ENCODE measurements at regions not wholly inside any gene's neighbourhood (a gene's known extent, or its start where the extent isn't known, plus 50 kb on each side); places are given as distances from the start of the nearest gene placed in this dataset.
A peak's percentile ranks its signal among the peaks of the same experiment; 100 is the strongest.
"Not testable (repeated sequence)": the region's sequence is repeated elsewhere in the genome, so short reads cannot be mapped to it uniquely, and the experiment has no call there.

DNA sequence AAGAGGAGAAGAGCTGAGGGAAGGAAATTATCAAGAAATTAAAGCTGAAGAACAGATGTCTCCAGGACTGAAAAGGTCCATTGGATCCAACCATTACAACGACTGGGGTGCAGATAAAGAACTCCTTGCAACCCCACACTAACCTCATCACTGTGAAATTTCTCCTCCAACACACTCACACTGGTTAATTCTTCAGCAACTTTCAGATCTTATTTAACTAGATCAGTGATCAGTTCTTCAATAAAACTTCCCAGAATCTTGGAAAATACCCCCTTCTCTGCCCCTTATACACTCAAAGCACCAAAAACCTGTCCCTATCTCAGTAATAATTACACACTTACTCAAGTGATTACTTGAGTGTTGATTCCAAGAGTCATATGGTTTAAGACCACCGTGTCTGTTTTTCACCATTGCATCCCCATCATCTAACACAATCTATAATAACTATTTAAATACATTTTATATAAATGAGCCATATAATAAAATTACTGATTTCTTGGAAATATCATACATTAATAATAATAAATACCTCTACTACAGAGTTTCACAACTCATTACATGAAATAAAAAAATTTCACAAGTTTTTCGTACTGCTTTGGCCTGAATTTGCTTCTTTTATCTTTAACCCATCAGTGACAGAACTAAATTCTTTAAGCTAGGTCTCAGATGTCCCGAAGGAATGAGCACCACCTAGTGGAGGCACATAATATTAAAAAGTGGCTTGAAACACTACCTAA is 123.7 kb downstream of the MPP7 start:
- no peak for DNase-seq
- H3K4me1 Mint-ChIP-seq (ENCODE audit: low read depth) = peaks cover 37% of the 10 kb centered on the region
- no peaks in the 10 kb centered on the region for H3K36me3 Mint-ChIP-seq (ENCODE audit: low read depth)
- H3K27me3 Mint-ChIP-seq = no peaks in the 10 kb centered on the region
- peak overlapping the region; percentile 94 for H3K27ac Mint-ChIP-seq
- no peaks in the 10 kb centered on the region for H3K9me3 Mint-ChIP-seq
- peak overlapping the region; percentile 80 for H3K4me3 Mint-ChIP-seq

DNA sequence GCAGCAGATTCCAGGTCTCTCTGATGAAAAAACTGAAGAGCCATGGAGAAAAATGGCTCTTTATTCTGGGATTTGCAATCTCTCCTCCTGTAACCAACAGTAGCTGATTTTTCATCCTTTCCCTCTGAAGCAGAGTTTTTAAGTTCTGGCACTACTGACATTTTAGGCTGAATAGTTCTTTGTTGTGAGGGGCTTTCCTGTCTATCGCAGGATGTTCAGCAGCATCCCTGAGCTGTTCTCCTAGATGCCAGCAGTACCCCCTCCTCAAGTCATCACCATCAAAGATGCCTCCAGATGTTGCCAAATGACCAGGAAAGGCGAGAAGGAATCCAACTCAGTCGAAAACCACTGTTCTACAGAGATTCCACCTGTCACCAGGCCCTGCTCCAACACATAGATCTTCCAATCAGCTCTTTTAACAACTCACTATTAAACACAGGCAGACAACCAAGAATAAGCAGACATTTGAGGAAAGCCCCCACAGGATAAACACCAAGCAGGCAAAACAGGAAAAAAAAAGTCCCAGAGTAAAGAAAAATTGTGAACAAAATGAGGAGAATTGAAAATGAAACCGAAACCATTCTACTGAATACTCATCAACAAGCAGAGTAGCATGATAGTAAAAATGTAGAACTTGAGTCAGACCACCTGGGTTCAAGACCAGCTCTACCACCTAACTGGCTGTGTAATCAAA is 124.8 kb downstream of the MPP7 start:
- H3K4me1 Mint-ChIP-seq (ENCODE audit: low read depth) = peaks cover 42% of the 10 kb centered on the region
- H3K27ac Mint-ChIP-seq = peak overlapping the region; percentile 94
- peak overlapping the region; percentile 80 for H3K4me3 Mint-ChIP-seq
- H3K27me3 Mint-ChIP-seq = no peaks in the 10 kb centered on the region
- peak; percentile 44 for DNase-seq
- no peaks in the 10 kb centered on the region for H3K36me3 Mint-ChIP-seq (ENCODE audit: low read depth)
- H3K9me3 Mint-ChIP-seq = no peaks in the 10 kb centered on the region

DNA sequence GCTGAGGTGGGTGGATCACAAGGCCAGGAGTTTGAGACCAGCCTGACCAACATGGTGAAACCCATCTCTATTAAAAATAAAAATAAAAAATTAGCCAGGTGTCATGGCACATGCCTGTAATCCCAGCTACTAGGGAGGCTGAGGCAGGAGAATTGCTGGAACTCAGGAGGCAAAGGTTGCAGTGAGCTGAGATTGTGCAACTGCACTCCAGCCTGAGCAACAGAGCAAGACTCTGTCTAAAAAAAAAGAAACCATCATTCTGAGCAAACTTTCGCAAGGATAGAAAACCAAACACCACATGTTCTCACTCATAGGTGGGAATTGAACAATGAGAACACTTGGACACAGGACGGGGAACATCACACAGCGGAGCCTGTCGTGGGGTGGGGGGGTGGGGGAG is 126.4 kb downstream of the MPP7 start:
- H3K36me3 Mint-ChIP-seq (ENCODE audit: low read depth); H3K9me3 Mint-ChIP-seq; H3K4me3 Mint-ChIP-seq; H3K27ac Mint-ChIP-seq; DNase-seq; H3K27me3 Mint-ChIP-seq: not testable (repeated sequence)
- H3K4me1 Mint-ChIP-seq (ENCODE audit: low read depth) = peaks cover 42% of the 10 kb centered on the region

DNA sequence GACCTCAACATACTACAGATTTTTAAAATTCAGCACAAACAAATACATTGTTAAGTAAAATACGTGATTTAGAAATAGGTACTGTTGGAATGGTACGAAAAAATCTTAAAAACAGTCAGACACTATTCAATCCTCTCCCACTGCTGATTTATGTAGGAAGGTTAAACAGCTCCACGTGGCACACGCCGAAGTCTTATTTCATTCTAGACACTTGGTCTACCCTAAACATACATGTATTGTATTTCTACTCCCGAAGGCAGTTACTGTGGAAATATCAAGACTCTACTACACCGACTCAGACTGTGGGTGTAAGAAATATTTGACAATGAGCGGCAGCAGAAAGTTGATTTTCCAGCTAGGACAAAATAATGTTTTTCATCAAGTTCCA is 130.6 kb downstream of the MPP7 start:
- Mint-ChIP-seq H3K36me3 (ENCODE audit: low read depth) (no peaks in the 10 kb centered on the region), H3K27me3 (no peaks in the 10 kb centered on the region), H3K4me1 (ENCODE audit: low read depth) (peaks cover 24% of the 10 kb centered on the region), H3K27ac (no peak overlapping the region), H3K9me3 (no peaks in the 10 kb centered on the region), H3K4me3 (no peak overlapping the region)
- no peak for DNase-seq

DNA sequence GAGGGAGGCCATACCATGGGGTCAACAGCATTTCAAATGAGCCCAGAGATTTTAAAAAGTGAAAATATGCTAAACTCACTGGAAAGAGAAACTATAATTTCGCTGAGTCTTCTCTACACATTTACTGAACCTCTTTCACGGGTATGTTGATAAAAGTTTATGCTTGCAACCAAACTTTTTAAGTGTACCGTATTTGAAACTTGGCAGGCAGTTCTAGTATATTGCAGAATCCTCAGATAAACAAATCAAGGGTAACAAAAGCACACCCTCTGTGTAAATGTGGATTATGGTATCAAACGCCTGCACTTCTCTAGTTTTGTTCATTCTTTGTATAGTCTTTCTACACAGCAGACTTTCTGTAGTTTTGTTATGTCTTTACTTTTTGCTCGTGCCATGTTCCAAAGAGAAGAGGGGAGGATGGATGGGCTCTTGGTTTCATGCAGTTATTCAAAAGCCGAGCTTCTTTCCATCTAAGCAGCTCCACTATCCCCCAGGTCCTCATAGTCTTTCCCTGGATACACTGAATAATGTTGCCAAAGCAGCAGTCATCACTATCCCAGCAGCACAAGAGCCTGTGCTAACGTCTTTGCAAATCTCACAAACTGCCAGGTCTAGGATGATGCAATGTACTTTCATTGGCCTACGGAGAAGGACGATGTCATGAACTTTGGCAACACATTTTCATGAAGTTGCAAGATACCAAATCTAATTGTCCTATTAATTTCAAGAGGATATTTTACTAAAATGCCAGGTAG is 131.2 kb downstream of the MPP7 start:
- no peaks in the 10 kb centered on the region for H3K9me3 Mint-ChIP-seq
- H3K4me1 Mint-ChIP-seq (ENCODE audit: low read depth) = peaks cover 24% of the 10 kb centered on the region
- H3K4me3 Mint-ChIP-seq = no peak overlapping the region
- no peak for DNase-seq
- no peak overlapping the region for H3K27ac Mint-ChIP-seq
- H3K36me3 Mint-ChIP-seq (ENCODE audit: low read depth) = no peaks in the 10 kb centered on the region
- H3K27me3 Mint-ChIP-seq = no peaks in the 10 kb centered on the region

DNA sequence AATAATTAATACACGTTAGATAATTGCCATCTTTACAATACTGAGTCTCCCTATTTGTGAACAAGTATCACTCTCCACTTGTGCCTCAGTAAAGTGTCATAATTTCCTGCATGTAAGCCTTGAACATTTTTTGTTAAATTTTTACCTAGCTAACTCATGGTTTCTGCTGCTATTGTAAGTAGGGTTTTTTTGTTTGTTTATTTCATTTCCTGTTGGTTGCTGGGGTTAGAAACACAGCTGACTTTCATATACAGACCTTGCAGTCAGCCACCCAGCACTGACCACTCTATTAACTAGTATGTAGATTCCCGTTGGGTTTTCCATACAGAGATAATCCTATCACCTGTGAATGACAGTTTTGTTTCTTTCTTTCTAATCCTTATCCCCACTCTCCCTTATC is 133.3 kb downstream of the MPP7 start:
- no peaks in the 10 kb centered on the region for H3K36me3 Mint-ChIP-seq (ENCODE audit: low read depth)
- H3K4me3 Mint-ChIP-seq = no peak overlapping the region
- peaks cover 15% of the 10 kb centered on the region for H3K4me1 Mint-ChIP-seq (ENCODE audit: low read depth)
- no peak for DNase-seq
- H3K9me3 Mint-ChIP-seq = no peaks in the 10 kb centered on the region
- no peaks in the 10 kb centered on the region for H3K27me3 Mint-ChIP-seq
- no peak overlapping the region for H3K27ac Mint-ChIP-seq

DNA sequence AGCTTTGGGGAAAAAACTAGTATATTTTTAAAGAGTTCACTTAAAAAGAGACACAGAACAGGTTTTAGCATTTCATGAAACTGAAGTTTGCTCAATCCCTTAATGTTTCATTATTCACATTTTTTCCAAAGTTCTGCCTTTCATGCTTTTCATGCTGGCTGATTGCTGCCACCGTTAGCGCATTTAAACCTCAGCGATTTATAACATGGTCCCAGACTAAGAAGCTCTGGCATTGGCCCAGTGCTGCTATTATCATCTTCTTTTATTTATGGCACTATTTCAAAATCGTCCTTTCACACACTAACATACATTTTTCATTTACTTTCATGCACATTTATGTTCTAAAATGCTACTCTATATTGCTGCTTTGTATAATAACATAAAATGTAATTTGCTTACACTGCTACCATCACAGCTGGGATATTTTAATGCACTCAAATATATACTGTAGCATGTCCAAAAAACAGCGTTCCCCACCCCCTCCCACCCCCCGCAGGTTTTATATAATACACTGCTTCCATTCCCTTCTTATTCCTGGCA is 141.9 kb downstream of the MPP7 start:
- peaks cover 10% of the 10 kb centered on the region for H3K36me3 Mint-ChIP-seq (ENCODE audit: low read depth)

DNA sequence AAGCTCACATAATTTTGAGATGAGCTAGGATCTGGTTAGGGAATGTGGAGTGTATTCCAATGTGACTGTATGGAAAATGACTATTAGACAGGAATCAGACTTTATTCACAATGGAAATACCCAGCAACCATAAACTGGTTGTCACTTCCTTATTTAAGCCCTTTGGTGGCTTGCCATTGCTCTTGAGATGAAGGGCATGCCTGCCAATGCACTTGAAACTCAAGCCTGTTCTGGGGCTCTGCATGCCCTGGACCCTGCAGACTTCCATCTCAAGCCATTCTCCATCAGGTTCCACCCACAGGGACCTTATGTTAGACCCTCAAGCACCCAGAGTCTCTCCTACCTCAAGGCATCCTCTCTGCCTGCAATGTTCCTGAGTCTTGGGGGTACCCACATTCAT is 145.5 kb downstream of the MPP7 start:
- no peak for DNase-seq
- Mint-ChIP-seq H3K36me3 (ENCODE audit: low read depth) (peaks cover 10% of the 10 kb centered on the region), H3K4me3 (no peak overlapping the region), H3K4me1 (ENCODE audit: low read depth) (peaks cover 25% of the 10 kb centered on the region), H3K27me3 (no peaks in the 10 kb centered on the region), H3K27ac (no peak overlapping the region), H3K9me3 (peaks cover 5% of the 10 kb centered on the region)

More for the DNA sequence above, 141.9 kb downstream of the MPP7 start:
- no peaks in the 10 kb centered on the region for H3K27me3 Mint-ChIP-seq
- DNase-seq = no peak
- no peak overlapping the region for H3K4me3 Mint-ChIP-seq
- H3K9me3 Mint-ChIP-seq = peaks cover 5% of the 10 kb centered on the region
- H3K4me1 Mint-ChIP-seq (ENCODE audit: low read depth) = peaks cover 14% of the 10 kb centered on the region
- no peak overlapping the region for H3K27ac Mint-ChIP-seq

DNA sequence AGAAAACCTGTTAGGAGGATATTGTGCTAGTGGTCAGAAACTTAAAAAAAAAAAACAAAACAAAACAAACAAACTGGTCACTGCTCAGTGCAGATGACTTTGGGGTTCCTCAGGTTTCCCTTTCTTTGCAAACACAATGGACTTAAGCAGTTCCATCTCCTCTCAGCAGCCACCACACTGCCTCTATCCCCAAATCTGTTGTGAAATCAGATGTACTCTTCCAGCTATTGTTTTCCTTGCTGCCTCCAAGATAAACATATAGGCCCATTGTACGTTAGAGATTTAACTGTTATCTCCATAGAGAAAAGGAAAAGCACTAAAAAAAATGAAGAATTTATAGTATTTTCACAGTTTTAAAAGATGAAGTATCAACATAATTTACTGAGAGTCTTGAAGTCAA is 147.1 kb downstream of the MPP7 start:
- peaks cover 10% of the 10 kb centered on the region for H3K36me3 Mint-ChIP-seq (ENCODE audit: low read depth)
- H3K9me3 Mint-ChIP-seq = peaks cover 5% of the 10 kb centered on the region
- peaks cover 24% of the 10 kb centered on the region for H3K4me1 Mint-ChIP-seq (ENCODE audit: low read depth)
- no peaks in the 10 kb centered on the region for H3K27me3 Mint-ChIP-seq
- H3K4me3 Mint-ChIP-seq = no peak overlapping the region
- no peak for DNase-seq
- H3K27ac Mint-ChIP-seq = no peak overlapping the region

DNA sequence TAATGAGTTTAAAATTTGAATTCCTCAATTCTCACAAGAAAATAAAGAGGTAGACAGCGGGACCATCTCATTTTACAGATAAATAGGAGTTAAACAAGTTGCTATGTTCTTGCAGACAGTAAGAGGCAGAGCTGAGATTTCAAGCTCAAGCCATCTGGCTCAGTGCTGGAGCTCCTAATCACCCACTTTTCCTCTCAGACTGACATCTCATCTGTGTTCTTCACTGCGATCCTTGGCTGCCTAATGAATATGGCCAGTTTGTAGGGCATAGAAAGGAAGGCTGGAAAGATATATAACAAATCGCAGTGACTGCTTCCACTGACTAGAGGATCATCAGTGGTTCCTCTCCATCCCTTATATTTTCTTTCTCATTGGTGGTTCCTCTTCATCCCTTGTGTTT is 151.2 kb downstream of the MPP7 start:
- no peak for DNase-seq
- H3K27ac Mint-ChIP-seq = no peak overlapping the region
- no peaks in the 10 kb centered on the region for H3K9me3 Mint-ChIP-seq
- no peak overlapping the region for H3K4me3 Mint-ChIP-seq
- peaks cover 15% of the 10 kb centered on the region for H3K4me1 Mint-ChIP-seq (ENCODE audit: low read depth)
- H3K36me3 Mint-ChIP-seq (ENCODE audit: low read depth) = peaks cover 21% of the 10 kb centered on the region
- H3K27me3 Mint-ChIP-seq = no peaks in the 10 kb centered on the region

DNA sequence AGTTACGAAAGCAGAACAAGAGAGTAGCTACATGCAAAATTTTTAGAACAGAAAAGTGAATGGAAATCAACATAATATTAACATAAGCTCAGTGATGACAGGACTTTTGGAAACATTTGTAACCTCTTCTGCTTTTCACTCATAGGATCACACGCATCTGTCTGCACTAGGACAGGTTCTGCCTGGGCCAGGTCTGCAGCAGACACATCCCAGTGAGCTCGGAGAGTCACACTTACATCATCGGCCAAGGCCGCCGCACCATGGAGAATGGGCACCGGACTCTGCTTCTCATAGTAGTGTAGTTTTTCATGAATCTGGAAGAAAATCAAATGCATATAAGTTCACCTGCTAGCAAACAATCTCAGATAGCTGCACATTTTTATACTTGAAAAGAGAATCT is 150.9 kb upstream of the ODAD2 start:
- H3K4me3 Mint-ChIP-seq = no peak overlapping the region
- H3K27me3 Mint-ChIP-seq = no peaks in the 10 kb centered on the region
- peaks cover 30% of the 10 kb centered on the region for H3K36me3 Mint-ChIP-seq (ENCODE audit: low read depth)
- DNase-seq = no peak
- no peak overlapping the region for H3K27ac Mint-ChIP-seq
- H3K9me3 Mint-ChIP-seq = no peaks in the 10 kb centered on the region
- H3K4me1 Mint-ChIP-seq (ENCODE audit: low read depth) = peaks cover 7% of the 10 kb centered on the region

DNA sequence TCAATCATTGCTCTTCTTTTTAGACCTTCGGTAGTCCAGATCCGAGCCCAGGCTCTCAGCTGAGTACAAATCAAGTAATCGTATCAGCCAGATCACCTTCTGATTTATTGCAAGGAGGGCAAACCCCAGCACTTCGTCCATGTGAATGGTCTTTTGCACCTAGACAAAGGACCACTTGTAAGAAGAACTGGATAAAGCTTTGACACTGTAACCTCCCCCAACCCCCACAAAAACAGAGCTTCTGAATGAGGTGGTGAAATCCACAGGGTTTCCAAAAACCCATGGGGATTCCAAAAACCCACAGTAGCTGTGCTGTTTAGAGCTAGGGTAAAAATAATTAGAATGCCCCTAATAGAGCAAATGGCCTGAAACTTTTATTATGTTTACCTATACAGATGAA is 148.8 kb upstream of the ODAD2 start:
- H3K27ac Mint-ChIP-seq = no peak overlapping the region
- DNase-seq = no peak
- H3K36me3 Mint-ChIP-seq (ENCODE audit: low read depth) = peaks cover 36% of the 10 kb centered on the region
- H3K27me3 Mint-ChIP-seq = no peaks in the 10 kb centered on the region
- H3K4me1 Mint-ChIP-seq (ENCODE audit: low read depth) = no peaks in the 10 kb centered on the region
- H3K9me3 Mint-ChIP-seq = no peaks in the 10 kb centered on the region
- no peak overlapping the region for H3K4me3 Mint-ChIP-seq

DNA sequence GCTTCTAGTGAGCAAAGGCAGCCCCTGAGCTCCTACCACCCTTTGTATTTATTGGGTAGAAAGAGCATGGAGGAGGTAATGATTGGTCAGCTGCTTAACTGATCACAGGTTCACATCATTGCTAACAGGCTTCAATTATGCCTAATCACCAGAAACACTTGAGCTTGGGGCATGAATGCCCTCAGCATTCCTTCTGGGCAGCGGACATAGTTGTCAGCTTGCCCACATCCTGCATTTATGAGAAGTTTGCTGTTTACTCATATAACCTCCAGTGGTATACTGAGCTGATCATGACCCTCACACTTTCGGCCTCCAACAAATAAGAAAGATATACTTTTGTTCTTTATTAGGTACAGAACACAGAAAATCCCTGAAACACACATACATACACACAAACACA is 140.3 kb upstream of the ODAD2 start:
- peaks cover 31% of the 10 kb centered on the region for H3K9me3 Mint-ChIP-seq
- no peak for DNase-seq
- H3K4me1 Mint-ChIP-seq (ENCODE audit: low read depth) = peaks cover 4% of the 10 kb centered on the region
- H3K27ac Mint-ChIP-seq = no peak overlapping the region
- H3K27me3 Mint-ChIP-seq = no peaks in the 10 kb centered on the region
- no peak overlapping the region for H3K4me3 Mint-ChIP-seq
- peaks cover 57% of the 10 kb centered on the region for H3K36me3 Mint-ChIP-seq (ENCODE audit: low read depth)

DNA sequence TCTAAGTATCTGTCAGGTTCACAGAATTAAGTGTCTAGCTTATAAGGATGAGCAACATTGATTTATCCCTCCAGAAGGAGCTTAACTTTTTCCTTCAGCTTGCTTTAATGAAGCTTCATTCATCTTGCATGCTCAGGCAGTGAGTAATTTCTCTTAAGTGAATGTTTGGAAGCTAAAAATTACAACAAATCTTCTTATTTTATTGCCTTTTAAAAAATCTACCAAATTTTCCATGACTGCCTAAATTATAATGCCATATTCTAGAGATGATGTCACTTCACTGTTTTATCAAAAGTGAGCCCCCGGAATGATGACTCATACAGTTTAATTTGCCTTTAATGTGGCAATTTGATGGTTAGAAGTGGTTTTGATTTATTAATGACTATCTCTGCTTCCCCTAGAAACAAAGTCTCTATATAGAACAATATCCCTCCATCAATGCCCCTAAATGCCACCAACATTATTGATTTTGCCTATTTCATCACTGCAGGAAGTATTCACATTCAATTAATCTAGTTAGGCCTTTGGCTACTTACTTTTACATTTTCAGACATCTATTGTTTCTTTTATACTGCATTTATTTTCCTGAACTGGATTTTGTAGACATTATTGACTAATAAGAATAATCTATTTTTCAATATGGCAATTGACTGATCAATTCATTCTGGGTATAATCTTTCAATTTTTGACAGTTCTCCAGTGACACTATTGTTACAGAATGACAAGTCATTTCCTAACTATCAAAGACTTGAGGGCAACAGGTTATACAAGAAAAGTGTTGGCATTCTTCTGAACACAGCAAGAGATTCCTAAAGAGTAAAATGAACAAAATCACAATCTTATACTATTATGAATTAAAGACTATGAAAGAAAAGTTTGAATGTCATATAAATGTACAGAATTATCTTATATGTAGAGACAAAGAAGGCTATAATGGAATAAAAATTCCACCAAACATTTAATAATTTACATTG is 139.3 kb upstream of the ODAD2 start:
- Mint-ChIP-seq H3K4me3 (no peak overlapping the region), H3K27ac (no peak overlapping the region), H3K9me3 (peaks cover 32% of the 10 kb centered on the region), H3K4me1 (ENCODE audit: low read depth) (peaks cover 4% of the 10 kb centered on the region), H3K27me3 (no peaks in the 10 kb centered on the region), H3K36me3 (ENCODE audit: low read depth) (peaks cover 60% of the 10 kb centered on the region)
- DNase-seq = no peak

Data from activated T-cell treated with anti-CD3 and anti-CD28 coated beads, Interleukin-2, amount 50 U/mL, for 24 hours (primary cell).